ENCODE measurements at regions not wholly inside any gene's neighbourhood (a gene's known extent, or its start where the extent isn't known, plus 50 kb on each side); places are given as distances from the start of the nearest gene placed in this dataset.

GRCh38 chr9:103168254-103168653 is 173.1 kb downstream of the CYLC2 start:
- Histone ChIP-seq H3K9me3 (no peaks in the 10 kb centered on the region), H3K27me3 (no peaks in the 10 kb centered on the region), H3K27ac (no peak overlapping the region), H3K36me3 (no peaks in the 10 kb centered on the region), H3K4me1 (ENCODE audit: insufficient read depth) (no peaks in the 10 kb centered on the region), H3K4me3 (no peak overlapping the region)
- no peak for TF ChIP-seq CTCF (IDR thresholded peaks at IDR 0.05)
- TF ChIP-seq EP300 (IDR thresholded peaks at IDR 0.05) = no peak
- TF ChIP-seq POLR2A (IDR thresholded peaks at IDR 0.05) = no peak
- intact Hi-C loops (cut with DNase I) = no loop called here
- DNase-seq = no peak
- WGBS, 3 donors = 85 to 96% (median 90%) methylated on average over 1 of the region's 1 CpG

GRCh38 chr9:103169798-103170197 is 174.7 kb downstream of the CYLC2 start:
- WGBS, 3 donors = 72 to 78% (median 76%) methylated on average over 1 of the region's 1 CpG
- DNase-seq = no peak

GRCh38 chr9:103183701-103184171 is 188.6 kb downstream of the CYLC2 start:
- no peak overlapping the region for H3K4me3 ChIP-seq
- intact Hi-C loops (cut with DNase I) = no loop called here
- WGBS, 3 donors = 4 to 18% (median 6%) methylated on average over 6 of the region's 6 CpGs
- peaks cover 6% of the 10 kb centered on the region for H3K4me1 ChIP-seq (ENCODE audit: insufficient read depth)
- H3K27ac ChIP-seq = no peak overlapping the region
- DNase-seq = peak; percentile 42 to 64 (median 48)
- TF ChIP-seq CTCF (IDR thresholded peaks at IDR 0.05) = no peak
- TF ChIP-seq POLR2A (IDR thresholded peaks at IDR 0.05) = no peak
- no peaks in the 10 kb centered on the region for H3K9me3 ChIP-seq
- no peaks in the 10 kb centered on the region for H3K36me3 ChIP-seq
- no peaks in the 10 kb centered on the region for H3K27me3 ChIP-seq

More at GRCh38 chr9:103169798-103170197, 174.7 kb downstream of the CYLC2 start:
- H3K9me3 ChIP-seq = no peaks in the 10 kb centered on the region
- intact Hi-C loops (cut with DNase I) = no loop called here
- no peaks in the 10 kb centered on the region for H3K36me3 ChIP-seq
- no peaks in the 10 kb centered on the region for H3K27me3 ChIP-seq
- no peaks in the 10 kb centered on the region for H3K4me1 ChIP-seq (ENCODE audit: insufficient read depth)
- no peak overlapping the region for H3K4me3 ChIP-seq
- no peak overlapping the region for H3K27ac ChIP-seq
- TF ChIP-seq POLR2A (IDR thresholded peaks at IDR 0.05) (no peak), CTCF (IDR thresholded peaks at IDR 0.05) (no peak), EP300 (IDR thresholded peaks at IDR 0.05) (no peak)

GRCh38 chr9:103186959-103187358 is 191.8 kb downstream of the CYLC2 start:
- WGBS, 3 donors = 91 to 94% (median 91%) methylated on average over 16 to 22 of the region's 22 CpGs
- Histone ChIP-seq H3K27ac (no peak overlapping the region), H3K4me1 (ENCODE audit: insufficient read depth) (peaks cover 9% of the 10 kb centered on the region), H3K9me3 (no peaks in the 10 kb centered on the region), H3K27me3 (no peaks in the 10 kb centered on the region), H3K36me3 (no peaks in the 10 kb centered on the region), H3K4me3 (no peak overlapping the region)
- peak in 2 of 5 donors; percentile 15 to 18 for DNase-seq
- intact Hi-C loops (cut with DNase I) = no loop called here
- no peak for TF ChIP-seq EP300 (IDR thresholded peaks at IDR 0.05)

- peaks cover 9% of the 10 kb centered on the region for H3K4me1 ChIP-seq (ENCODE audit: insufficient read depth)
- peak overlapping the region in 1 of 2 donors; percentile 72 for H3K27ac ChIP-seq
- peak; percentile 65 to 75 (median 71) for DNase-seq
- no peaks in the 10 kb centered on the region for H3K9me3 ChIP-seq
- no peak overlapping the region for H3K4me3 ChIP-seq
- TF ChIP-seq EP300 (IDR thresholded peaks at IDR 0.05) (no peak), POLR2A (IDR thresholded peaks at IDR 0.05) (peak; percentile 70)
- H3K36me3 ChIP-seq = no peaks in the 10 kb centered on the region
- intact Hi-C loops (cut with DNase I) = no loop called here
- no peaks in the 10 kb centered on the region for H3K27me3 ChIP-seq
- WGBS, 3 donors = 6 to 10% (median 7%) methylated on average over 12 of the region's 12 CpGs
These were observed 193.7 kb downstream of the CYLC2 start for GRCh38 chr9:103188781-103189350.
